Smooth muscle cell (in vitro differentiated cells): ENCODE measurements at regions not wholly inside any gene's neighbourhood (a gene's known extent, or its start where the extent isn't known, plus 50 kb on each side); places are given as distances from the start of the nearest gene placed in this dataset.

Experiments used
- DNase-seq: peaks from one replicate; lab custom pipeline; 2025; ENCODE audit not compliant: unreplicated experiment; lab: John Stamatoyannopoulos, UW
- H2AFZ ChIP-seq: fragments of 200-600 bp; sonication (generic); 2 replicates; pipeline ENCODE4 v1.6.0; 2016; ENCODE audit warnings: antibody characterized with exemption, low read depth, mild to moderate bottlenecking
- H3F3A ChIP-seq: fragments of 200-600 bp; sonication (generic); 2 replicates; pipeline ENCODE4 v1.6.0; 2017; ENCODE audit warnings: antibody characterized with exemption, low read depth
- H3K27ac ChIP-seq: fragments of 200-600 bp; sonication (generic); 2 replicates; pipeline ENCODE4 v1.5.1; 2016; ENCODE audit warnings: low read depth, mild to moderate bottlenecking
- H3K27me3 ChIP-seq: fragments of 200-600 bp; sonication (generic); 2 replicates; pipeline ENCODE4 v1.6.1; 2016; ENCODE audit warnings: low read depth, mild to moderate bottlenecking
- H3K36me3 ChIP-seq: fragments of 200-600 bp; sonication (generic); 2 replicates; pipeline ENCODE4 v1.5.1; 2016; ENCODE audit warnings: low read depth
- H3K4me1 ChIP-seq: fragments of 200-600 bp; sonication (generic); 2 replicates; pipeline ENCODE4 v1.5.1; 2016; ENCODE audit warnings: low read depth
- H3K4me2 ChIP-seq: fragments of 200-600 bp; sonication (generic); 2 replicates; pipeline ENCODE4 v1.6.0; 2016; ENCODE audit warnings: mild to moderate bottlenecking
- H3K4me3 ChIP-seq: fragments of 200-600 bp; sonication (generic); 2 replicates; pipeline ENCODE4 v1.5.1; 2016; ENCODE audit warnings: mild to moderate bottlenecking
- H3K79me2 ChIP-seq: fragments of 200-600 bp; sonication (generic); 2 replicates; pipeline ENCODE4 v1.6.0; 2016; ENCODE audit warnings: low read depth, mild to moderate bottlenecking
- H3K9ac ChIP-seq: fragments of 200-600 bp; sonication (generic); 2 replicates; pipeline ENCODE4 v1.6.0; 2016; ENCODE audit warnings: low read depth
- H3K9me3 ChIP-seq: fragments of 200-600 bp; sonication (generic); replicated peaks from 2 replicates; pipeline ENCODE4 v1.5.1; 2016; ENCODE audit warnings: low read depth
- H4K20me1 ChIP-seq: fragments of 200-600 bp; sonication (generic); 2 replicates; pipeline ENCODE4 v1.6.0; 2016; ENCODE audit warnings: low read depth
- CTCF ChIP-seq: fragments of 200-600 bp; sonication (generic); IDR thresholded peaks from 2 replicates; pipeline ENCODE4 v1.5.1; 2017; ENCODE audit warnings: borderline replicate concordance, mild to moderate bottlenecking, antibody characterized with exemption; ENCODE audit not compliant: insufficient read depth, poor library complexity, severe bottlenecking
- WGBS: methylation state at CpG from one replicate; pipeline ENCODE4 v1.1.7; 2016; ENCODE audit warnings: low lambda C conversion rate; 5-methylcytosine and 5-hydroxymethylcytosine counted together

- no peak for DNase-seq
- no peaks in the 10 kb centered on the region for H3K79me2 ChIP-seq
- WGBS = 91% methylated on average over 6 of the region's 6 CpGs
Observed at GRCh38 chr12:31215518-31216232, 110.3 kb downstream of the SINHCAF start.

GRCh38 chr12:31216479-31216878 is 109.5 kb downstream of the SINHCAF start:
- 90% methylated on average over 2 of the region's 2 CpGs for WGBS
- Histone ChIP-seq H3K27me3 (no peaks in the 10 kb centered on the region), H3K9me3 (no peaks in the 10 kb centered on the region), H3K9ac (no peak overlapping the region), H3K4me2 (no peak overlapping the region), H3K36me3 (no peaks in the 10 kb centered on the region), H3F3A (no peaks in the 10 kb centered on the region), H3K79me2 (no peaks in the 10 kb centered on the region), H3K4me1 (no peaks in the 10 kb centered on the region), H3K27ac (no peak overlapping the region), H4K20me1 (no peaks in the 10 kb centered on the region), H2AFZ (no peak overlapping the region), H3K4me3 (no peak overlapping the region)
- TF ChIP-seq CTCF = no peak
- no peak for DNase-seq

More at GRCh38 chr12:31215518-31216232, 110.3 kb downstream of the SINHCAF start:
- Histone ChIP-seq H3K9me3 (no peaks in the 10 kb centered on the region), H4K20me1 (no peaks in the 10 kb centered on the region), H3K36me3 (no peaks in the 10 kb centered on the region), H3K27ac (no peak overlapping the region), H2AFZ (no peak overlapping the region), H3K4me1 (no peaks in the 10 kb centered on the region), H3K27me3 (no peaks in the 10 kb centered on the region), H3K4me3 (no peak overlapping the region), H3K9ac (no peak overlapping the region), H3K4me2 (no peak overlapping the region), H3F3A (no peaks in the 10 kb centered on the region)
- TF ChIP-seq CTCF = no peak

GRCh38 chr12:31217356-31218130 is 108.4 kb downstream of the SINHCAF start:
- Histone ChIP-seq H3K4me1 (no peaks in the 10 kb centered on the region), H3K79me2 (no peaks in the 10 kb centered on the region), H2AFZ (no peak overlapping the region), H3K9ac (no peak overlapping the region), H3K27ac (no peak overlapping the region), H3K4me2 (no peak overlapping the region), H3K4me3 (no peak overlapping the region), H3K9me3 (no peaks in the 10 kb centered on the region), H3K36me3 (no peaks in the 10 kb centered on the region), H3K27me3 (no peaks in the 10 kb centered on the region), H4K20me1 (no peaks in the 10 kb centered on the region), H3F3A (no peaks in the 10 kb centered on the region)
- WGBS = 55% methylated on average over 19 of the region's 19 CpGs
- TF ChIP-seq CTCF = no peak
- DNase-seq = no peak
